Ishikawa (cell line): ENCODE measurements at regions not wholly inside any gene's neighbourhood (a gene's known extent, or its start where the extent isn't known, plus 50 kb on each side); places are given as distances from the start of the nearest gene placed in this dataset.

ENCODE experiments used
- CREB1 ChIP-seq: IDR thresholded peaks from 2 replicates; pipeline ENCODE4 v1.6.1; 2012; ENCODE audit warnings: low read depth
- EP300 ChIP-seq: IDR thresholded peaks from 2 replicates; pipeline ENCODE4 v1.6.1; 2012; ENCODE audit warnings: borderline replicate concordance
- FOXM1 ChIP-seq: IDR thresholded peaks from 2 replicates; pipeline ENCODE4 v1.6.1; 2012; ENCODE audit warnings: low read depth, borderline replicate concordance
- RAD21 ChIP-seq: IDR thresholded peaks from 2 replicates; pipeline ENCODE4 v1.6.1; 2012; ENCODE audit warnings: low read depth
- TAF1 ChIP-seq: IDR thresholded peaks from 2 replicates; pipeline ENCODE4 v1.6.1; 2012; ENCODE audit warnings: low read depth, mild to moderate bottlenecking

GRCh38 chr6:14889611-14890593 lies 356.0 kb upstream of the JARID2 start:
- no peak for TF ChIP-seq CREB1
- no peak for TF ChIP-seq TAF1
- TF ChIP-seq EP300 = no peak
- TF ChIP-seq FOXM1 = no peak
- no peak for TF ChIP-seq RAD21
